Esophagus squamous epithelium (tissue), 5 donors: ENCODE measurements at regions not wholly inside any gene's neighbourhood (a gene's known extent, or its start where the extent isn't known, plus 50 kb on each side); places are given as distances from the start of the nearest gene placed in this dataset.

Source experiments
- DNase-seq: peaks from one replicate; lab custom pipeline; 2025; lab: John Stamatoyannopoulos, UW
- H3K27ac ChIP-seq, 4 donors: fragments of 200-600 bp; sonication (generic); one replicate each; pipeline ENCODE4 v1.5.1; 2016 to 2019; ENCODE audit warnings: mild to moderate bottlenecking in 1 of 4
- H3K27me3 ChIP-seq, 4 donors: fragments of 200-600 bp; sonication (generic); 1 replicate in 3 of 4; 2 replicates in 1 of 4; pipeline versions ENCODE4 v1.5.1 to v1.6.0; 2017 to 2021; ENCODE audit warnings: antibody characterized with exemption in 1 of 4
- H3K36me3 ChIP-seq, 3 donors: fragments of 200-600 bp; sonication (generic); one replicate each; pipeline ENCODE4 v1.5.1; 2016 to 2019
- H3K4me1 ChIP-seq, 3 donors: fragments of 200-600 bp; sonication (generic); one replicate each; pipeline ENCODE4 v1.5.1; 2017 to 2019
- H3K4me3 ChIP-seq, 4 donors: fragments of 200-600 bp; sonication (generic); 1 replicate in 3 of 4; 2 replicates in 1 of 4; pipeline ENCODE4 v1.5.1; 2016 to 2019; ENCODE audit warnings: mild to moderate bottlenecking in 2 of 4, moderate library complexity in 1 of 4
- H3K9me3 ChIP-seq, 3 donors: fragments of 200-600 bp; sonication (generic); one replicate each; pipeline ENCODE4 v1.5.1; 2016 to 2019
- CTCF ChIP-seq, 6 experiments: fragments of 450-650 bp in 4 of 6; fragments of 200-600 bp in 2 of 6; sonication (generic) in 2 of 6; IDR thresholded peaks; one replicate each; pipeline ENCODE4 v1.5.1; 2016 to 2019; ENCODE audit warnings: antibody characterized with exemption in 6 of 6, mild to moderate bottlenecking in 4 of 6, moderate library complexity in 4 of 6
- POLR2A ChIP-seq, 4 donors: fragments of 450-650 bp; IDR thresholded peaks; one replicate each; pipeline ENCODE4 v1.6.1; 2017; ENCODE audit warnings: antibody characterized with exemption in 4 of 4, mild to moderate bottlenecking in 4 of 4, moderate library complexity in 3 of 4
- WGBS, 2 donors: methylation state at CpG; one replicate each; pipeline ENCODE4 v1.1.5; 2018; 5-methylcytosine and 5-hydroxymethylcytosine counted together
- intact Hi-C: fragments of 100-400 bp; cut with DNase I; formaldehyde crosslinking; loops from one replicate; pipeline ENCODE4 v1.15.0; 2022
- donor health status: DM: yes; HTN: yes; CAD: no.

DNA sequence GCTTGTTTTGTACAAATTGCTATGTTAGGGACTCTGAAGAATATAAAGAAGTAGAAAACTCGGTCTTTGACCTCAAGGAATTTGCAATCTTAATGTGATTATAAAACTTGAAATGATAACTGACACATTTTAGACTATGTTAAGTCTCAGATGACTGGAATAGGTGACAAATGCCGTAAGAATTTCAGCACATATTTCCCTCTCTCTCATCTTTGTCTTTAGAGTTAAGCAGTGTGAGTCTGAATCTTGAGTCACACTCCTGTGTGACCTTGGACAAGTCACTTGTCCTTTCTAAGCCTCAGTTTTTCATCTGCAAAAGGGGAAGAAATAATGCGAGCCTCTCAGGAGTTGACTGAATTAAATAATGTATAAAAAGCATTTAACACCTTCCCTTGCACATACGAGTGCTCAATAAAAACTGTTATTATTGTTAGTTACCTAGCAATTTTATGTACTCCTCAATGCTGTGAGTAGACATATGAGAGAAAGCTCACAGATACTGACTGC, 103.7 kb downstream of the DYRK2 start:
- H3K36me3 ChIP-seq, result no peaks in the 10 kb centered on the region
- TF ChIP-seq POLR2A (IDR thresholded peaks at IDR 0.05), result no peak
- no peak for TF ChIP-seq CTCF (IDR thresholded peaks at IDR 0.05)
- WGBS, 2 donors, result 77 to 79% methylated on average over 4 of the region's 4 CpGs
- no peaks in the 10 kb centered on the region for H3K4me1 ChIP-seq
- DNase-seq, result no peak
- no peak overlapping the region for H3K4me3 ChIP-seq
- no peak overlapping the region for H3K27ac ChIP-seq
- intact Hi-C loops, result no loop called here
- no peaks in the 10 kb centered on the region for H3K27me3 ChIP-seq
- no peaks in the 10 kb centered on the region for H3K9me3 ChIP-seq

DNA sequence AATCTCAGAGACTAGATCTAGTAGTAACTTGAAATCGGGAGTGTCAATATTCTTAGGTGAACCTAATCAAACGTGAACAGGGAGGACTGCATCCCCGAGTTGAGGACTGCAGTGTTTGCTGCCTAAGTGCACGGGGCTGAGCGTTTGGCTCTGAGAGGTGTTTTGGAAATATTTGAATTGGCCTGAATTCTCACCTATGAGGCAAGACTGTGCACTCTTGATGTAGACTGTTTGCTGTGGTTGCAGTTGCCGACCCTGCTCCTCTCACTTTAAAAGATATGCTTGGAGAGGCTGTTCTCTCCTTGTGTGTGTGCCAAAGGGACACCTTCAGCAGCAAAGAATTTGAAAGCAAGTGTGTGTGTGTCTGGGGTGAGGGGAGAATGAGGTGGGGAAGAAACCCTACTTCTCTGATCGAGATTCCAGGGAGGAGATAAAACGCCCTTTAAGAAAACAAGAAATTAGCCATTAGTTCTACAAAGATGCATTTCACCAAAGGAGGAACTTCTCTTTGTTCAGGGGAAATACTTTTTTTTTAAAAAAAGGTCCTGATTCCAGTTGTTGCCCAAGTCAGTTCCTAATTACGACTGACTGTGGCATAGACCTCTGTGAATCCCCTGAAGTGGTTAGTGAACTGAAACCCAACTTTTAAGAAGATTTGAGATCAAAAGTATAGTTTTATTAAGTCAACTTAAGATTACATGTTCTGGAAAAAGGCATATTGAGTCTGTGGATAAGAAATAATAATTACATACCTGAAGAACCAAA, 106.6 kb downstream of the DYRK2 start:
- Histone ChIP-seq H3K9me3 (no peaks in the 10 kb centered on the region), H3K27me3 (no peaks in the 10 kb centered on the region), H3K4me1 (no peaks in the 10 kb centered on the region), H3K4me3 (no peak overlapping the region), H3K36me3 (no peaks in the 10 kb centered on the region), H3K27ac (no peak overlapping the region)
- no peak for DNase-seq
- intact Hi-C loops, result no loop called here
- WGBS, 2 donors, result 63% methylated on average over 9 of the region's 9 CpGs
- TF ChIP-seq CTCF (IDR thresholded peaks at IDR 0.05) (no peak), POLR2A (IDR thresholded peaks at IDR 0.05) (no peak)

DNA sequence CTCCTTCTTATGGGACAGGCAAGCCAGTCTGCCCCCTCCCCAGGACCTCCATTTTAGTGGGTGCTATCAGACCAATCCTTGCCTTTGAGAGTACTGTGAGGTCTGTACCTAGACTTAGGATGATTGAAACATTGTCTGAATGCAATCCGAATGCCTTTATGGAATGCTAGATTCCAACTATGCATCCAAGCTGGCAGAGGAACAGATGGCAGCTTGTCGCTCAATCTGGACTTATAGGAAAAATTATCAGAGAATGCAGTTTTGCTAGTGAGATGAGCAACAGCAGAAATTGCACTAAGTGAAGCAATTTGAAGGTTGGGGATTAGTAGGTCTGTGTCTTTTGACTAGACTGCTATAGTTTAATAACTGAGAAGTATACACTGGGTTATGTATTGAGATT, 109.1 kb downstream of the DYRK2 start:
- H3K27me3 ChIP-seq, result no peaks in the 10 kb centered on the region
- H3K36me3 ChIP-seq, result no peaks in the 10 kb centered on the region
- H3K4me1 ChIP-seq, result no peaks in the 10 kb centered on the region
- no peak for DNase-seq
- no peak for TF ChIP-seq POLR2A (IDR thresholded peaks at IDR 0.05)
- TF ChIP-seq CTCF (IDR thresholded peaks at IDR 0.05), result no peak
- intact Hi-C loops, result no loop called here
- no peaks in the 10 kb centered on the region for H3K9me3 ChIP-seq
- no peak overlapping the region for H3K4me3 ChIP-seq
- H3K27ac ChIP-seq, result no peak overlapping the region
- WGBS, 2 donors, result 95 to 100% methylated on average over 1 to 2 of the region's 2 CpGs

DNA sequence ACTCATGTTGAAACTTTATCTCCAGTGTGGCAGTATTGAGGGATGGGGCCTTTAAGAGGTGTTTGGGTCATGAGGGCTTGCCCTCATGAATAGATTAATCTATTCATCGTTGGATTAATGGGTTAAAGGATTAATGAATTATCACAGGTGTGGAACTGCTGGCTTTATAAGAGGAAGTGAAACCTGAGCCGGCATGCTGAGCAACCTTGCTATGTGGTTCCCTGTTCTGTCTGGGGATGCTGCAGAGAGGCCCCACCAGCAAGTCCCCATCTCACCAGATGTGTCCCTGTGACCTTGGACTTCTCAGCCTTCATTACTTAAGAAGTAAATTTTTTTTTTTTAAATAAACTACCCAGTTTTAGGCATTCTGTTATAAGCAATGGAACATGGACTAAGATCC, 109.6 kb downstream of the DYRK2 start:
- intact Hi-C loops, result no loop called here
- TF ChIP-seq CTCF (IDR thresholded peaks at IDR 0.05) (no peak), POLR2A (IDR thresholded peaks at IDR 0.05) (no peak)
- DNase-seq, result no peak
- no peaks in the 10 kb centered on the region for H3K4me1 ChIP-seq
- no peak overlapping the region for H3K27ac ChIP-seq
- no peaks in the 10 kb centered on the region for H3K9me3 ChIP-seq
- H3K36me3 ChIP-seq, result no peaks in the 10 kb centered on the region
- 38 to 48% methylated on average over 2 of the region's 2 CpGs for WGBS, 2 donors
- H3K4me3 ChIP-seq, result no peak overlapping the region
- H3K27me3 ChIP-seq, result no peaks in the 10 kb centered on the region

DNA sequence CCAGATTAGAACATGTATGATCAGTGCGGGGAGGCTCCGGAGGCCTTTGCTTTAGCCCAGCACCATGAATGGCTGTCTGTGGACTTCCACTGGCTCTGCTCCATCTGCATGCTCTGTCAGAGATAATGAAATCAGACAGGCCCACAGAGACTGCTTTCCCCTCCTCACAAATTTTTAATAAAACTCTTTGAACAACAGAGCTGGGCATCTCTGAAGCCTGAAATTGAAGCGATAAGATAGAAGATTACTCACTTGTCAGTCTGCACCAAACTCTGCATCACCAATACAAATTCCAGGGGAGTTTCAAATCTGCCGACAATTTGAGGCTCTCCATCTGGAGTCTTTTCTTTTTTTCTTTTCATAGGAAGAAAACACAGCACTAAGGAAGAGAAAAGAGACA, 110.0 kb downstream of the DYRK2 start:
- H3K27me3 ChIP-seq, result no peaks in the 10 kb centered on the region
- H3K36me3 ChIP-seq, result no peaks in the 10 kb centered on the region
- no peak overlapping the region for H3K27ac ChIP-seq
- intact Hi-C loops, result no loop called here
- no peaks in the 10 kb centered on the region for H3K4me1 ChIP-seq
- TF ChIP-seq POLR2A (IDR thresholded peaks at IDR 0.05) (no peak), CTCF (IDR thresholded peaks at IDR 0.05) (no peak)
- WGBS, 2 donors, result 74 to 92% methylated on average over 3 of the region's 4 CpGs
- no peaks in the 10 kb centered on the region for H3K9me3 ChIP-seq
- no peak for DNase-seq
- no peak overlapping the region for H3K4me3 ChIP-seq
